HG03139 (cell line): ENCODE measurements at regions not wholly inside any gene's neighbourhood (a gene's known extent, or its start where the extent isn't known, plus 50 kb on each side); places are given as distances from the start of the nearest gene placed in this dataset.
A peak's percentile ranks its signal among the peaks of the same experiment; 100 is the strongest.
"Not testable (repeated sequence)": the region's sequence is repeated elsewhere in the genome, so short reads cannot be mapped to it uniquely, and the experiment has no call there.

Experiments
- ATAC-seq: cut with Tn5 transposase; IDR thresholded peaks from one replicate; pipeline ENCODE4 v1.9.1; 2021; ENCODE audit not compliant: unreplicated experiment

GRCh38 chr6:6940031-6941025 is 167.4 kb upstream of the RREB1 start:
- ATAC-seq: no peak

GRCh38 chr6:6941201-6941600 is 166.6 kb upstream of the RREB1 start:
- no peak for ATAC-seq

DNA sequence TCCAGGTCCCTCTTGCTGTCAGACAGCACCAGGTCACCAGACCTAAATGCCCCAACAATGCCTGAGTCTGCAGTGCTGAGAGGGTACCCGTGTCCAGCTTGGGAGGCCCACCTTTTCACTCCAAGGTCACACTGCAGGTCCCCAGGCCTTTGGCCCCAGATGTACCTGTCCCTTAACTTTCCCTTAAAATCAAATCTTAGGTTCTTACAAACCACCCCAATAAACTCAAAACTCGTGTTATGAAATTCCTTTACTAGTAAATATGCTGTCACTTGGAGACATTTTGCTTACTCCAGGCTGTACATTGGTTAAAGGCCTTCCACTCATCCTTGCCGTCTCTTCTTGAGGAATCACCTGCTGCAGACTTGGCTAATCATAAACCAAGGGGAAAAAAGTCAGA is 165.7 kb upstream of the RREB1 start:
- no peak for ATAC-seq

- ATAC-seq: peak; percentile 67
Observed at GRCh38 chr6:6942831-6943230, 164.9 kb upstream of the RREB1 start.

- no peak for ATAC-seq
Observed at GRCh38 chr6:6943421-6943820, 164.3 kb upstream of the RREB1 start.

DNA sequence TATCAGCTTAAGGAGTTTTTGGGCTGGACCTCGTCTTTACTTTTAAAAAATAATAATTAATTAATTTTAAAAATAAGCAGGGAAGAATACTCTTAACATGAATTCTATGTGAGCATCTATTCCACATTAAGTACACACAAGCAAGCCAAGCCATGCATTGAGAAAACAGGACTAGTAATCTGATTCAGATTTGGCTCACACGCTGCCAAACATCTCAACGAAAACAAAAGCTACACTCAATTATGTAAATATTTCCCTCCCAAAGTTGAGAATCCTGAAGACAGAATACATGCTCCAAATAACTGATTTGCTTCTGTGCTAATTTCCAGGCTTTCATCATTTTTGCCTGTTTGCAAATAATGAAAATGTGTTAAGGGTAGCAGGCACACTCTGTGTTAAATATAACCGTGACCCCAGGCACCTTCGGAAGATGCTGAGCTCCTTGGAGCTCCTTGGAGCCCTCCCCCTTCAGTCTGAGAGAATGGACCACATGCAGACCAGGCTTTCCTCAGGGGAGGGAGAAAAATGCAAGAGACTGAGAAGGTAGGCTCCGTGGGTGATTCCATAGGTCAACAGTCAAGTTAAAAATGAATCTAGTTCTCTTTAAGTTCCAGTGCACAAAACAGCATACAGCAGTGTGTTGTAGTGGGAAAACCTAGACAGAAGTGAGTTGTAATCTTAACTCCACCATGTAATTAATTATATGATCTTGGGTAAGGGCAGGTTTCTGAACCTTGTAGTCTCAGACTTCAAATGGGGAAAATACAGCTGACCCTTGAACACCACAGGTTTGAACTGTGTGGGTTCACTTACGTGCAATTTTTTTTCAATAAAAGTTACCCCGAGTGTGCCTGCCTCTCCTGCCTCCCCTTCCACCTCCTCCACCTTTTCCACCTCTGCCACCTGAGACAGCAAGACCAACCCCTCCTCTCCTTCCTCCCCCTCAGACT is 161.3 kb upstream of the RREB1 start:
- ATAC-seq: no peak

DNA sequence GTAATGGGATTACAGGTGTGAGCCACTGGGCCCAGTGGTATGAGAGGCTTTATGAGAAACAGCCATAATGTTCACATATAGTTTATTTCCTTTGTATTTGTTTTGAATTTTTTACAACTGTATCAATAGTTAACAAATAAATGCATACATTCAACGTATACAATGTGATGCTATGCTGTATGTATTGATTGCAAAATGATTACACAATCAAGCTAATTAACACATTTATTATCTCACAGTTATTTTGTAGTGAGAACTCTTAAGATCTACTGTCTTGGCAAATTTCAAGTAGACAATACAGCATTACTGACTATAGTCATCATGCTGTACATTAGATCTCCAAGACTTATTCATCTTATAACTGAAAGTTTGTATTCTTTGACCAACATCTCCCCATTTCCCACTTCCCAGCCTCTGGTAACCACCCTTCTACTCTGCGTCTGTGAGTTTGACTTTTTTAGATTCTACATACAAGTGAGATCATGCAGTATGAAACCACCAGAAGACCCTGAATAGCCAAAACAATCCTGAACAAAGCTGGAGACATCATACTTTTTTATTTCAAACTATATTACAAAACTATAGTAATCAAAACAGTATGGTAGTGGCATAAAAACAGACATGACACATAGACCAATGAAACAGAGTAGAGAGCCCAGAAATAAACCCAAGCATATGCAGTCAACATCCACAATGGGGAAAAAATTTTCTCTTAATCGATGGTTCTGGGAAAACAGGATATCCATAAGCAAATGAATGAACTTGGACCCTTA is 157.2 kb upstream of the RREB1 start:
- no peak for ATAC-seq

DNA sequence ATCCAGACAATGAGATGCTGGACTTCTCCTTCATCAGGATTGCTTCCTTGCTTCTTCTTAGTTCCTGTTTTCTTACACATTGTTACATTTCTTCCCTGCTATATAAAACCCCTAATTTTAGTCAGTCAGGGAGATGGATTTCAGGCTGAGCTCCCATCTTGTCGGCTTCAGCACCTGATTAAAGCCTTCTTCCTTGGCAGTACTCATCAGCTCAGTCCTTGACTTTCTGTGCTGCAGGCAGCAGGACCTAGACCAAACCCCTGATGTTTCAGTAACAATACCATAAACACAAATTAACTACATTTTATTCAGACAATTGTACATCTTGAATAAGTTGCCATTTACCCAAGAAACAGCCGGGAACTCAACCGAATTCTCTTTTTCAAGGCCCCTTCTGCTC is 156.4 kb upstream of the RREB1 start:
- ATAC-seq: no peak

- no peak for ATAC-seq
Observed at GRCh38 chr6:6952484-6952883, 155.3 kb upstream of the RREB1 start.

DNA sequence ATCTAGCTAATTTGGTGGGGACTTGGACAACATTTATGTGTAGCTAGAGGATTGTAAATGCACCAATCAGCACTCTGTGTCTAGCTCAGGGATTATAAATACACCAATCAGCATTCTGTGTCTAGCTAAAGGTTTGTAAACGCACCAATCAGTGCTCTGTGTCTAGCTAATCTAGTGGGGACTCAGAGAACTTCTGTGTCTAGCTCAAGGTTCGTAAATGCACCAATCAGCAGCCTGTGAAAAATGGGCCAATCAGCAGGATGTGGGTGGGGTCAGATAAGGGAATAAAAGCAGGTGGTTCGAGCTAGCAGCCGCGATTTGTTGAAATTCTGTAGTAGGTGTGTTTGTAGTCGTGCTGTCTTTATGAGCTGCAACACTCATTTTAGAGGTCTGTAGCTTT is 154.8 kb upstream of the RREB1 start:
- ATAC-seq: not testable (repeated sequence)

DNA sequence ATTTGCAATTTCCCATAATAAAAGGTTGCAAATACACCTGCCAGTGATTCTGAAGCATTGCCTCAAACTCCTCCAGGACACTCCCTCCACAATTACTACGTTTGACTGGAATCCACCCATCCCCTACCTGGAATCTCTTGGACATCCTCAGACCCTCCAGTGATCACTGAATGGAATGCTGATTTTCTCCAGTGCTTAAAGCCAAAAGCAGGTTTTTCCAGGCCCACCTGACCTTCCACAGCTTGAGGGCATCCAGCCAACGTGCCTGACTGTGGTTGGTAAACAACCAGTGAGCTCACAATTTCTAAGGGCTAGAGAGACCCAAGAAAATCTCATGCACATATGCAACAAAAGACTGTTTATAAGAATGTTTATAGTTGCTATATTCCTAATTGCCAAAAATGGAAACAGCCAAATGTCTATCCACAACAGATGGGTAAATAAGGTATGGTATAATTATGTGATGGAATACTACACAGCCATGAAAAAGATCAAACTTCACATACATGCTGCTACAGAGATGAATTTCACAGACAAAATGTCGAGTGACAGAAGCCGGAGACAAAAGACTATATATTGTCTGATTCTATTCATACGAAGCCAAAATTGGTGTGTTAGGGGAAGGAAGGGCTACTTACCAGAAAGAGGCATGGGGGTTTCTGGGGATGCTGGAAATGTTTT is 147.1 kb upstream of the RREB1 start:
- no peak for ATAC-seq

GRCh38 chr6:6962086-6962485 is 145.7 kb upstream of the RREB1 start:
- no peak for ATAC-seq

GRCh38 chr6:6962699-6963098 is 145.1 kb upstream of the RREB1 start:
- no peak for ATAC-seq

DNA sequence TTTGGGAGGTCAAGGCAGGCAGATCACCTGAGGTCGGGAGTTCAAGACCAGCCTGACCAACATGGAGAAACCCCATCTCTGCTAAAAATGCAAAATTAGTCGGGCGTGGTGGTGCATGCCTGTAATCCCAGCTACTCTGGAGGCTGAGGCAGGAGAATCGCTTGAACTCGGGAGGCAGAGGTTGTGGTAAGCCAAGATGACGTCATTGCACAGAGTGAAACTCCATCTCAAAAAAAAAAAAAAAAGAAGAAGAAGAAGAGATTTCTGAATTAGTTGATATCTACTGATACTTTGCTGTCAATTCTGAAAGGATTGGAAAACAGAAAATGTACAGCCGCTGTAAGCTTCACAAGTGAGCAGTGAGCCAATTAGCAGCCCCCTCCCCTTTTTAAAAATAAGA is 144.4 kb upstream of the RREB1 start:
- ATAC-seq: not testable (repeated sequence)

DNA sequence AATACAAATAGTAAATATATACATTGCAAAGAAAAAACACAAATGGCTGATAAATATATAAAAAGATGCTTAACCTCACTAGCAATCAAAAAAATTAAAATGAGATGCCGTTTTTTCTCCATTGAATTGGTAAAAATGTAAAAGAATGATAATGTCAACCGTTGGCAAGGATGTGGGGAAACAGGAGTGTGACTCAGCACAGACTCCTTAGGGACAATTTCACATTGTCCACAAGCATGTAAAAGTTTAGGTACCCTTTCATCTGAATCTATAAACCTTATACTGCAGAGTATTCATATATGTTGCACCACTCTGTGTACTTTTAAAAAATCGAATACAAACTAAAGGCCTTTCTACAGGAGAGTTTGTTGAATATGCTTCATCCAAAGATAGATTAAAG is 143.1 kb upstream of the RREB1 start:
- no peak for ATAC-seq

- no peak for ATAC-seq
Observed at GRCh38 chr6:6966127-6966526, 141.6 kb upstream of the RREB1 start.

GRCh38 chr6:6966569-6966968 is 141.2 kb upstream of the RREB1 start:
- ATAC-seq: no peak

DNA sequence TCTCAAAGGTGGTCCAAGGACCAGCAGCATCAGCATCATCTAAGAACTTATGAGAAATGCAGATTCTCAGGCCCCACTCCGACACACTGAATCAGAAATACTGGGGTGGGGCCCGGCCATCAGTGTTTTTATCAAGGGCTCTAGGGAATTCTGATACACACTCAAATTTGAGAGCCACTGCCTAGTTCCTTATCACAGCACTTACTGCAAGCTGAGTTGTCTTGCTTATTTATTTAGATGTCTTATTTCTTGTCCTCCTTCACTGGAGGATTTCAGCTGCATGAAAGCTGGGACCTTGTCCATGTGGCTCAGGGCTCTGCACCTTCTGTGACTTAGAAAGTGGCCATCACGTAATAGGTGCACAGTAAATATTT is 139.4 kb upstream of the RREB1 start:
- no peak for ATAC-seq

DNA sequence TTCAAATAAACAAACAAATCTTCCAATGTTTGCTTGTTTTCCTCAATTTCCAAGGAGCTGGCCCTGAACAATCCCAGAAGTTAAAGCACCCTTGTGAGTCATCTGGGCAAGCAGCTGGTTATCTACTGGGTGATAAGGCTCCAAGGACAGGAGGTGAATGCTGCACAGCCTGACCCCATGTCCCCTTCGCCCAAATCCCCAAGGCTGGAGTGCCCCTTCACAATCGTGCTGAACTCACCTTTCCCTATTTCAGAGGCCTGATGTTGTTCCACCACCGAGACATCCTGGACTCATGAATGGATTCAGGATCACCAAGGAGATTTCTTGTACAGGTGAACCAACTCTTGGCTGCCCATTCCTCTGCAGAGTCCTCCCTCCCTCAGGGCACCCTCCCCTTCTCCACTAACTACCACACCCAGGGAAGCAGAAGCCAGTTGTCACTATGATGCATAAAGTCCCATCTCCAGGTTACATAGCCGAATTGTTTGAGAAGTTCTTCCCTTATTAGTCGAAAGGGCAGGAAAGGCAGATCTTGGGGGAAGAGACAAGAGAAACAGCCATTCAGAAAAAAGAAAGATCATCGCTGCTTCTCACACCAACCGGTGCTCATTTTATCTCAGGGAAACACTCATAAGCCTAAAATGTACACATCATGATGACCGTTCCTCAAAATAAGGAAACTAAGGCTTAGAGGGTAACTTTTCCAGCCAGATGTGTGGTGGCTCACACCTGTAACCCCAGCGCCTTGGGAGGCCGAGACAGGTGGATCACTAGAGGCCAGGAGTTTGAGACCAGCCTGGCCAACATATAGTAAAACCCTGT is 138.8 kb upstream of the RREB1 start:
- ATAC-seq: no peak
